ENCODE measurements at regions not wholly inside any gene's neighbourhood (a gene's known extent, or its start where the extent isn't known, plus 50 kb on each side); places are given as distances from the start of the nearest gene placed in this dataset.

- TF ChIP-seq POLR2AphosphoS5 (IDR thresholded peaks at IDR 0.05; ENCODE audit: low read depth, low read length) (no peak), REST (IDR thresholded peaks at IDR 0.05; ENCODE audit: insufficient read depth in 1 of 2, low read depth in 2 of 2, low read length in 2 of 2) (no peak), TAF1 (IDR thresholded peaks at IDR 0.05; ENCODE audit: borderline replicate concordance, insufficient read depth, low read length) (no peak), SIN3A (IDR thresholded peaks at IDR 0.05; ENCODE audit: borderline replicate concordance, insufficient read depth, low read length) (no peak), FOXP2 (optimal IDR thresholded peaks at IDR 0.05; ENCODE audit: borderline replicate concordance, extremely low read depth, extremely low read length, insufficient read depth) (no peak)
Measured at GRCh38 chr7:69166979-69167516, 431.2 kb upstream of the AUTS2 start.

All from PFSK-1 (cell line).